ENCODE measurements at regions not wholly inside any gene's neighbourhood (a gene's known extent, or its start where the extent isn't known, plus 50 kb on each side); places are given as distances from the start of the nearest gene placed in this dataset.

GRCh38 chr11:24249921-24250320 is 246.9 kb upstream of the LUZP2 start:
- H3K9me2 ChIP-seq (ENCODE audit: insufficient read depth), result no peaks in the 10 kb centered on the region
- POLR2A ChIA-PET (ENCODE audit: unreplicated experiment), result no interaction called here

GRCh38 chr11:24253237-24253760 is 243.6 kb upstream of the LUZP2 start:
- no TSS peak for BruUV-seq (replicated peaks)
- ChIA-PET CTCF (no interaction called here), POLR2A (ENCODE audit: unreplicated experiment) (no interaction called here)
- no peak overlapping the region for H2AFZ ChIP-seq
- no peak overlapping the region for H3K4me2 ChIP-seq
- intact Hi-C loops (cut with micrococcal nuclease; ENCODE audit: unreplicated experiment), result no loop called here
- H3F3A ChIP-seq (ENCODE audit: insufficient read depth, low read depth), result no peaks in the 10 kb centered on the region
- no peak for DNase-seq
- no peaks in the 10 kb centered on the region for H3K79me2 ChIP-seq (ENCODE audit: low read depth)
- no peaks in the 10 kb centered on the region for H3K27me3 ChIP-seq (ENCODE audit: insufficient read depth, low read depth)
- H3K9me3 ChIP-seq (ENCODE audit: insufficient read depth, low read depth), result no peaks in the 10 kb centered on the region
- no peaks in the 10 kb centered on the region for H4K20me1 ChIP-seq (ENCODE audit: insufficient read depth)
- no peaks in the 10 kb centered on the region for H3K4me1 ChIP-seq (replicated peaks; ENCODE audit: insufficient read depth)
- no peak overlapping the region for H3K27ac ChIP-seq
- H3K36me3 ChIP-seq (ENCODE audit: low read depth), result no peaks in the 10 kb centered on the region
- no peak for TF ChIP-seq EZH2 (IDR thresholded peaks at IDR 0.05; ENCODE audit: low read depth)
- no peak for TF ChIP-seq CTCF (conservative IDR thresholded peaks at IDR 0.05)
- no peaks in the 10 kb centered on the region for H3K9me2 ChIP-seq (ENCODE audit: insufficient read depth)
- no peak overlapping the region for H3K4me3 ChIP-seq

More at GRCh38 chr11:24249921-24250320, 246.9 kb upstream of the LUZP2 start:
- Histone ChIP-seq H4K20me1 (ENCODE audit: insufficient read depth) (no peaks in the 10 kb centered on the region), H3K79me2 (ENCODE audit: low read depth) (no peaks in the 10 kb centered on the region), H3K36me3 (ENCODE audit: low read depth) (no peaks in the 10 kb centered on the region), H3F3A (ENCODE audit: insufficient read depth, low read depth) (no peaks in the 10 kb centered on the region), H3K27me3 (ENCODE audit: insufficient read depth, low read depth) (no peaks in the 10 kb centered on the region), H3K27ac (no peak overlapping the region), H2AFZ (no peak overlapping the region), H3K4me3 (no peak overlapping the region), H3K4me2 (no peak overlapping the region), H3K4me1 (replicated peaks; ENCODE audit: insufficient read depth) (no peaks in the 10 kb centered on the region), H3K9me3 (ENCODE audit: insufficient read depth, low read depth) (no peaks in the 10 kb centered on the region)
- BruUV-seq (replicated peaks), result no TSS peak
- DNase-seq, result no peak
- CTCF ChIA-PET, result no interaction called here
- intact Hi-C loops (cut with micrococcal nuclease; ENCODE audit: unreplicated experiment), result no loop called here
- no peak for TF ChIP-seq CTCF (conservative IDR thresholded peaks at IDR 0.05)
- no peak for TF ChIP-seq EZH2 (IDR thresholded peaks at IDR 0.05; ENCODE audit: low read depth)

GRCh38 chr11:24264868-24265267 is 232.0 kb upstream of the LUZP2 start:
- H3K4me2 ChIP-seq, result no peak overlapping the region
- no peaks in the 10 kb centered on the region for H3K79me2 ChIP-seq (ENCODE audit: low read depth)
- H3K9me2 ChIP-seq (ENCODE audit: insufficient read depth), result no peaks in the 10 kb centered on the region
- no peaks in the 10 kb centered on the region for H4K20me1 ChIP-seq (ENCODE audit: insufficient read depth)
- no peaks in the 10 kb centered on the region for H3K36me3 ChIP-seq (ENCODE audit: low read depth)
- H3F3A ChIP-seq (ENCODE audit: insufficient read depth, low read depth), result no peaks in the 10 kb centered on the region
- TF ChIP-seq CTCF (conservative IDR thresholded peaks at IDR 0.05) (no peak), EZH2 (IDR thresholded peaks at IDR 0.05; ENCODE audit: low read depth) (no peak)
- H2AFZ ChIP-seq, result no peak overlapping the region
- no peak for DNase-seq
- ChIA-PET POLR2A (ENCODE audit: unreplicated experiment) (no interaction called here), CTCF (no interaction called here)
- BruUV-seq (replicated peaks), result no TSS peak
- H3K4me1 ChIP-seq (replicated peaks; ENCODE audit: insufficient read depth), result no peaks in the 10 kb centered on the region
- H3K27ac ChIP-seq, result no peak overlapping the region
- no peaks in the 10 kb centered on the region for H3K27me3 ChIP-seq (ENCODE audit: insufficient read depth, low read depth)
- no peak overlapping the region for H3K4me3 ChIP-seq
- intact Hi-C loops (cut with micrococcal nuclease; ENCODE audit: unreplicated experiment), result no loop called here
- H3K9me3 ChIP-seq (ENCODE audit: insufficient read depth, low read depth), result no peaks in the 10 kb centered on the region; the same call in 1 of the 2 replicates

All from PC-9 (cell line).